ENCODE measurements at regions not wholly inside any gene's neighbourhood (a gene's known extent, or its start where the extent isn't known, plus 50 kb on each side); places are given as distances from the start of the nearest gene placed in this dataset.

DNA sequence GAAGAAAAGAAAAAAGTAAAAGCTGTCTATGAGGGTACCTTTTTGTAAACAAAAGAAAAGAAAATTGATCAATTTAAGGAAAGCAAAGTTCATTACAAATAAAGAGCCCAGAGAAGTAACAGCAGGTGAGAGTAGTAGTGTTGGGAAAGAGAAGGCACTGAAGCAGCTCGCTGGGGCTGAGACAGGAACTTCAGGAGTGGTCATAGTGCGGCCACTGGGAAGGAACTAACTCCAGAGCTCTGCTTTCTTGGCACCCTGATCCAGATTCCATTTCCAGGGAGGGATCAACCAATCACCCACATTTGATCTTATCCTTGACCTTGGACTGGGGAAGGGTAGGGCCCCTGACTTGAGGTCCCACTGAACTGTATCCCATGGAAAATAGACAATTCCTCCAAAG, 617.6 kb downstream of the CPS1 start:
- Histone ChIP-seq H3K9ac (replicated peaks in 1 of 4; ENCODE audit: extremely low read depth in 1 of 4, low read depth in 3 of 4, low read length in 3 of 4) (no peak overlapping the region), H2AK5ac (ENCODE audit: low read depth, low read length) (no peak overlapping the region), H3K9me3 (ENCODE audit: insufficient read depth in 2 of 2, low read depth in 1 of 2, low read length in 1 of 2) (no peaks in the 10 kb centered on the region), H3K23ac (ENCODE audit: insufficient read length) (no peak overlapping the region), H4K8ac (ENCODE audit: extremely low read depth, insufficient read depth, low read length) (no peak overlapping the region), H3K23me2 (ENCODE audit: low read depth, low read length) (no peaks in the 10 kb centered on the region), H3K4ac (replicated peaks; ENCODE audit: insufficient read length, low read depth, low read length) (no peak overlapping the region), H3K56ac (replicated peaks; ENCODE audit: insufficient read length, low read depth, low read length) (no peak overlapping the region), H2BK5ac (ENCODE audit: low read depth, low read length) (no peak overlapping the region), H4K91ac (replicated peaks; ENCODE audit: insufficient read length, low read length) (no peak overlapping the region), H3K27me3 (replicated peaks in 1 of 4; ENCODE audit: control insufficient read depth in 3 of 4, extremely low read depth in 1 of 4, insufficient read depth in 3 of 4, low read length in 3 of 4) (no peaks in the 10 kb centered on the region), H2AFZ (ENCODE audit: low read length) (no peak overlapping the region), H3K4me3 (ENCODE audit: extremely low read depth in 1 of 4, insufficient read depth in 2 of 4, low read depth in 3 of 4, low read length in 4 of 4) (no peak overlapping the region), H3K27ac (ENCODE audit: low read depth, low read length) (no peak overlapping the region), H4K20me1 (replicated peaks in 1 of 2; ENCODE audit: control insufficient read depth in 1 of 2, insufficient read depth in 2 of 2, low read length in 2 of 2) (no peaks in the 10 kb centered on the region), H2BK15ac (ENCODE audit: low read length) (no peak overlapping the region), H3K14ac (ENCODE audit: insufficient read length) (no peak overlapping the region), H4K5ac (ENCODE audit: insufficient read length, low read depth, low read length) (no peak overlapping the region), H3K36me3 (ENCODE audit: control insufficient read depth in 2 of 4, insufficient read depth in 4 of 4, low read length in 3 of 4) (no peaks in the 10 kb centered on the region), H3K79me1 (ENCODE audit: low read depth, low read length) (no peaks in the 10 kb centered on the region), H3K4me2 (ENCODE audit: insufficient read depth in 1 of 2, low read depth in 2 of 2, low read length in 2 of 2) (no peak overlapping the region), H3K79me2 (ENCODE audit: control insufficient read depth in 1 of 2, insufficient read depth in 2 of 2, low read length in 2 of 2) (no peaks in the 10 kb centered on the region), H2BK12ac (ENCODE audit: low read depth, low read length) (no peak overlapping the region), H2BK120ac (replicated peaks; ENCODE audit: low read depth, low read length) (no peak overlapping the region), H3K4me1 (replicated peaks in 1 of 4; ENCODE audit: control insufficient read depth in 3 of 4, insufficient read depth in 4 of 4, low read length in 3 of 4) (no peaks in the 10 kb centered on the region), H3K18ac (ENCODE audit: extremely low read depth, low read length) (no peak overlapping the region), H2BK20ac (ENCODE audit: low read length) (no peak overlapping the region)
- TF ChIP-seq CREB1 (IDR thresholded peaks at IDR 0.05) (no peak), NRF1 (IDR thresholded peaks at IDR 0.05; ENCODE audit: low read depth, low read length) (no peak), GTF2F1 (IDR thresholded peaks at IDR 0.05; ENCODE audit: borderline replicate concordance, low read depth, low read length) (no peak), RBBP5 (IDR thresholded peaks at IDR 0.05; ENCODE audit: borderline replicate concordance, low read depth, low read length) (no peak), SUZ12 (IDR thresholded peaks at IDR 0.05; ENCODE audit: low read length) (no peak), TEAD4 (IDR thresholded peaks at IDR 0.05; ENCODE audit: low read depth, low read length) (no peak), SIX5 (IDR thresholded peaks at IDR 0.05; ENCODE audit: low read depth, low read length) (no peak)
- TF ChIP-seq, protein P1, sequence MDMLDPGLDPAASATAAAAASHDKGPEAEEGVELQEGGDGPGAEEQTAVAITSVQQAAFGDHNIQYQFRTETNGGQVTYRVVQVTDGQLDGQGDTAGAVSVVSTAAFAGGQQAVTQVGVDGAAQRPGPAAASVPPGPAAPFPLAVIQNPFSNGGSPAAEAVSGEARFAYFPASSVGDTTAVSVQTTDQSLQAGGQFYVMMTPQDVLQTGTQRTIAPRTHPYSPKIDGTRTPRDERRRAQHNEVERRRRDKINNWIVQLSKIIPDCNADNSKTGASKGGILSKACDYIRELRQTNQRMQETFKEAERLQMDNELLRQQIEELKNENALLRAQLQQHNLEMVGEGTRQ (IDR thresholded peaks at IDR 0.05; ENCODE audit: low read length), result no peak
- FAIRE-seq (no peak), DNase-seq (ENCODE audit: low read depth in 1 of 2, low spot score in 2 of 2) (no peak)
- 91% methylated on average over 2 of the region's 2 CpGs; no CpG with 5 or more reads in 1 of the 2 experiments for WGBS, 2 experiments (ENCODE audit: extremely low coverage in 1 of 2, insufficient coverage in 1 of 2, insufficient read length in 1 of 2, insufficient replicate concordance in 2 of 2, low coverage in 1 of 2, low lambda C conversion rate in 2 of 2, missing lambda C conversion rate in 1 of 2)
- CTCF ChIA-PET (ENCODE audit: partially characterized antibody), result interaction anchor here (0.7 kb wide), 2 partner anchors 17 to 693 kb away, joined by 3 read pairs; no protein-coding TSS in a partner anchor
- POLR2A ChIA-PET (ENCODE audit: partially characterized antibody), result no interaction called here
